ENCODE measurements at regions not wholly inside any gene's neighbourhood (a gene's known extent, or its start where the extent isn't known, plus 50 kb on each side); places are given as distances from the start of the nearest gene placed in this dataset.

DNA sequence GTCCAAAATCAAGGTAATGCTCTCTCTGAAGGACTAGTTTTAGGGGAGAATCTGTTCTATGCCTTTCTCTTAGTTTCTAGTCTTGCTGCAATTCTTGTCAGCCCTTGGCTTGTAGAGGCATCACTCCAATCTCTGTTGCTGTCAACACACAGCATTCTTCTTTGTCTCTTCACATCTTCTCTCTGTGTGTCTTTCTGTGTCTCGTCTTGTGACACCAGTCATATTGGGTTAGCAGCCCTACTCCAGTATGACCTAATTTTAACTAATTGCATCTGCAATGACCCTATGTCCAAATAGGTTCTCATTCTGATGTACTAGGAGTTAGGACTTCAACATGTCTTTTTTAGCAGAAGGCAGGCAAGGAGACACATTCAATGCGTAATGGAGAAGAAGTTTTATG, 1110.6 kb downstream of the DTWD2 start:
- H3K56ac ChIP-seq (ENCODE audit: insufficient read length, low read depth, low read length): no peak overlapping the region
- no peak overlapping the region for H2BK5ac ChIP-seq (ENCODE audit: insufficient read length, low read length)
- no peak overlapping the region for H4K5ac ChIP-seq (ENCODE audit: insufficient read length, low read depth, low read length)
- H2AFZ ChIP-seq (ENCODE audit: low read length): no peak overlapping the region
- no CpG with 5 or more reads among the region's 2 CpGs for WGBS (ENCODE audit: extremely low coverage, insufficient read length, low lambda C conversion rate)
- no peak overlapping the region for H3K4me3 Mint-ChIP-seq
- DNase-seq: no peak
- H3K9ac ChIP-seq (ENCODE audit: extremely low read depth, insufficient read length, low read length): no peak overlapping the region
- no peak overlapping the region for H4K91ac ChIP-seq (ENCODE audit: insufficient read length, low read depth, low read length)
- no peak overlapping the region for H4K8ac ChIP-seq (replicated peaks; ENCODE audit: insufficient read length, low read depth, low read length)
- no peaks in the 10 kb centered on the region; the same call in 1 of the 2 replicates for H3K4me1 ChIP-seq (ENCODE audit: insufficient read depth, low read length)
- H3K27ac Mint-ChIP-seq: no peak overlapping the region
- TF ChIP-seq, protein P1, sequence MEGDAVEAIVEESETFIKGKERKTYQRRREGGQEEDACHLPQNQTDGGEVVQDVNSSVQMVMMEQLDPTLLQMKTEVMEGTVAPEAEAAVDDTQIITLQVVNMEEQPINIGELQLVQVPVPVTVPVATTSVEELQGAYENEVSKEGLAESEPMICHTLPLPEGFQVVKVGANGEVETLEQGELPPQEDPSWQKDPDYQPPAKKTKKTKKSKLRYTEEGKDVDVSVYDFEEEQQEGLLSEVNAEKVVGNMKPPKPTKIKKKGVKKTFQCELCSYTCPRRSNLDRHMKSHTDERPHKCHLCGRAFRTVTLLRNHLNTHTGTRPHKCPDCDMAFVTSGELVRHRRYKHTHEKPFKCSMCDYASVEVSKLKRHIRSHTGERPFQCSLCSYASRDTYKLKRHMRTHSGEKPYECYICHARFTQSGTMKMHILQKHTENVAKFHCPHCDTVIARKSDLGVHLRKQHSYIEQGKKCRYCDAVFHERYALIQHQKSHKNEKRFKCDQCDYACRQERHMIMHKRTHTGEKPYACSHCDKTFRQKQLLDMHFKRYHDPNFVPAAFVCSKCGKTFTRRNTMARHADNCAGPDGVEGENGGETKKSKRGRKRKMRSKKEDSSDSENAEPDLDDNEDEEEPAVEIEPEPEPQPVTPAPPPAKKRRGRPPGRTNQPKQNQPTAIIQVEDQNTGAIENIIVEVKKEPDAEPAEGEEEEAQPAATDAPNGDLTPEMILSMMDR (conservative IDR thresholded peaks at IDR 0.05): no peak
- no peaks in the 10 kb centered on the region for H3K27me3 ChIP-seq (ENCODE audit: insufficient read depth, low read length)
- H3K79me2 ChIP-seq (ENCODE audit: insufficient read depth, low read length): no peaks in the 10 kb centered on the region
- no peak overlapping the region for H3T11ph ChIP-seq (ENCODE audit: low read length)
- no peak overlapping the region for H2AK5ac ChIP-seq (ENCODE audit: insufficient read length, low read length)
- no peaks in the 10 kb centered on the region for H3K23me2 ChIP-seq (ENCODE audit: insufficient read length, low read depth, low read length, poor library complexity, severe bottlenecking)
- H2BK12ac ChIP-seq (ENCODE audit: insufficient read length, low read depth, low read length): no peak overlapping the region
- 0 out of 7 replicates have a peak, but pooled peaks cover 0 to 4% (median 2%) of the 10 kb centered on the region in 3 experiments for H3K36me3 Mint-ChIP-seq (ENCODE audit: insufficient read depth in 1 of 3, low read depth in 3 of 3)
- H2BK20ac ChIP-seq (ENCODE audit: low read depth, low read length, poor library complexity, severe bottlenecking): no peak overlapping the region
- H3K4ac ChIP-seq (ENCODE audit: low read depth, low read length): no peak overlapping the region
- no peaks in the 10 kb centered on the region for H3K79me1 ChIP-seq (ENCODE audit: insufficient read depth, low read depth, low read length, poor library complexity, severe bottlenecking)
- H3K27ac ChIP-seq (ENCODE audit: insufficient read length, low read depth, low read length): no peak overlapping the region
- no peak overlapping the region for H3K4me2 ChIP-seq (ENCODE audit: insufficient read depth, insufficient read length, low read length)
- no peak overlapping the region for H2BK15ac ChIP-seq (ENCODE audit: low read depth, low read length)
- no peaks in the 10 kb centered on the region for H3K27me3 Mint-ChIP-seq (ENCODE audit: low read depth)
- no peak overlapping the region for H3K18ac ChIP-seq (ENCODE audit: insufficient read length, low read depth, low read length)
- H2BK120ac ChIP-seq (ENCODE audit: low read depth, low read length, poor library complexity, severe bottlenecking): no peak overlapping the region
- no peak overlapping the region for H3K23ac ChIP-seq (ENCODE audit: insufficient read length, low read depth, low read length)
- H3K9me3 Mint-ChIP-seq: peaks cover 4 to 11% of the 10 kb centered on the region in 2 experiments; a peak in 3 of 5 replicates
- H3K14ac ChIP-seq (ENCODE audit: insufficient read depth, low read length): no peak overlapping the region
- no peaks in the 10 kb centered on the region for H4K20me1 ChIP-seq (ENCODE audit: control insufficient read depth, insufficient read depth, insufficient read length)
- no peaks in the 10 kb centered on the region for H3K9me3 ChIP-seq (ENCODE audit: control insufficient read depth, low read depth, low read length)
- H3K4me1 Mint-ChIP-seq: peaks cover 3 to 5% of the 10 kb centered on the region in 2 experiments; a peak in 2 of 4 replicates
